Liver (tissue), 8 donors: ENCODE measurements at regions not wholly inside any gene's neighbourhood (a gene's known extent, or its start where the extent isn't known, plus 50 kb on each side); places are given as distances from the start of the nearest gene placed in this dataset.

Experiments used
- DNase-seq: peaks from one replicate; pipeline ENCODE4 v3.0.0-alpha.2; 2017; ENCODE audit warnings: low spot score
- H3K27ac ChIP-seq, 2 donors: one replicate each; pipeline ENCODE4 v1.7.0; 2013; ENCODE audit warnings: inconsistent platforms in 2 of 2, low read length in 2 of 2, control low read depth in 1 of 2, low read depth in 1 of 2, mild to moderate bottlenecking in 1 of 2
- H3K27me3 ChIP-seq, 4 donors: one replicate each; pipeline versions ENCODE4 v1.6.1 to v1.7.0; 2013; ENCODE audit warnings: low read length in 3 of 4, inconsistent platforms in 1 of 4, mild to moderate bottlenecking in 1 of 4, moderate library complexity in 1 of 4; ENCODE audit not compliant: control insufficient read depth in 4 of 4, insufficient read depth in 4 of 4
- H3K36me3 ChIP-seq, 4 donors: one replicate each; pipeline versions ENCODE4 v1.6.1 to v1.7.0; 2013; ENCODE audit warnings: low read length in 3 of 4, mild to moderate bottlenecking in 3 of 4, low read depth in 1 of 4, moderate library complexity in 1 of 4; ENCODE audit not compliant: control insufficient read depth in 4 of 4, insufficient read depth in 3 of 4
- H3K4me1 ChIP-seq, 4 donors: one replicate each; pipeline versions ENCODE4 v1.6.1 to v1.7.0; 2013; ENCODE audit warnings: low read length in 3 of 4, mild to moderate bottlenecking in 3 of 4, moderate library complexity in 1 of 4; ENCODE audit not compliant: control insufficient read depth in 4 of 4, insufficient read depth in 4 of 4
- H3K4me3 ChIP-seq, 3 donors: one replicate each; pipeline versions ENCODE4 v1.6.1 to v1.7.0; 2013; ENCODE audit warnings: low read length in 3 of 3, control low read depth in 1 of 3, low read depth in 1 of 3, mild to moderate bottlenecking in 1 of 3
- H3K9ac ChIP-seq, 2 donors: one replicate each; pipeline ENCODE4 v1.7.0; 2013; ENCODE audit warnings: low read length in 2 of 2, mild to moderate bottlenecking in 2 of 2, moderate library complexity in 2 of 2, control low read depth in 1 of 2, low read depth in 1 of 2
- H3K9me3 ChIP-seq, 4 donors: one replicate each; pipeline versions ENCODE4 v1.6.1 to v1.7.0; 2013; ENCODE audit warnings: low read length in 3 of 4; ENCODE audit not compliant: control insufficient read depth in 4 of 4
- ATF3 ChIP-seq: IDR thresholded peaks from 2 replicates; pipeline ENCODE4 v1.6.1; 2016; ENCODE audit warnings: antibody characterized with exemption
- CTCF ChIP-seq: fragments of 150-350 bp; IDR thresholded peaks from 2 replicates; pipeline ENCODE4 v1.5.1; 2017; ENCODE audit warnings: improper control_type of control experiment, low read depth, low read length; ENCODE audit not compliant: missing input control
- EGR1 ChIP-seq, 2 donors: IDR thresholded peaks; 2 replicates each; pipeline ENCODE4 v1.6.1; 2016 to 2018; ENCODE audit warnings: antibody characterized with exemption in 2 of 2, low read depth in 2 of 2
- FOXA1 ChIP-seq: IDR thresholded peaks from 2 replicates; pipeline ENCODE4 v1.6.1; 2016; ENCODE audit warnings: antibody characterized with exemption
- FOXA2 ChIP-seq: IDR thresholded peaks from 2 replicates; pipeline ENCODE4 v1.6.1; 2016; ENCODE audit warnings: antibody characterized with exemption
- GABPA ChIP-seq, 2 donors: IDR thresholded peaks in 1 of 2; conservative IDR thresholded peaks in 1 of 2; 2 replicates each; pipeline ENCODE4 v1.6.1; 2016; ENCODE audit warnings: antibody characterized with exemption in 2 of 2, mild to moderate bottlenecking in 1 of 2, moderate library complexity in 1 of 2
- HNF4A ChIP-seq, 2 donors: conservative IDR thresholded peaks; 2 replicates each; pipeline ENCODE4 v1.6.1; 2016; ENCODE audit warnings: antibody characterized with exemption in 2 of 2, mild to moderate bottlenecking in 2 of 2
- HNF4G ChIP-seq: IDR thresholded peaks from 2 replicates; pipeline ENCODE4 v1.6.1; 2016; ENCODE audit warnings: antibody characterized with exemption
- JUND ChIP-seq, 2 donors: IDR thresholded peaks; 2 replicates each; pipeline ENCODE4 v1.6.1; 2016; ENCODE audit warnings: antibody characterized with exemption in 2 of 2
- MAX ChIP-seq: IDR thresholded peaks from 2 replicates; pipeline ENCODE4 v1.6.1; 2016; ENCODE audit warnings: antibody characterized with exemption
- NR2F2 ChIP-seq: IDR thresholded peaks from 2 replicates; pipeline ENCODE4 v1.6.1; 2016; ENCODE audit warnings: antibody characterized with exemption
- RAD21 ChIP-seq, 2 donors: IDR thresholded peaks; 2 replicates each; pipeline ENCODE4 v1.6.1; 2016; ENCODE audit warnings: antibody characterized with exemption in 2 of 2, mild to moderate bottlenecking in 2 of 2
- REST ChIP-seq: IDR thresholded peaks from 2 replicates; pipeline ENCODE4 v1.6.1; 2016; ENCODE audit warnings: antibody characterized with exemption, mild to moderate bottlenecking
- RXRA ChIP-seq, 2 donors: IDR thresholded peaks; 2 replicates each; pipeline ENCODE4 v1.6.1; 2017 to 2018; ENCODE audit warnings: antibody characterized with exemption in 2 of 2, mild to moderate bottlenecking in 1 of 2
- SP1 ChIP-seq: IDR thresholded peaks from 2 replicates; pipeline ENCODE4 v1.6.1; 2018; ENCODE audit warnings: antibody characterized with exemption, mild to moderate bottlenecking
- TAF1 ChIP-seq: conservative IDR thresholded peaks from 2 replicates; pipeline ENCODE4 v1.6.1; 2016; ENCODE audit warnings: antibody characterized with exemption, mild to moderate bottlenecking
- YY1 ChIP-seq: IDR thresholded peaks from 2 replicates; pipeline ENCODE4 v1.6.1; 2016; ENCODE audit warnings: antibody characterized with exemption, mild to moderate bottlenecking
- WGBS: extraction: QIAGEN DNeasy Blood & Tissue Kit; methylation state at CpG from one replicate; pipeline ENCODE4 v1.1.7; 2013; 5-methylcytosine and 5-hydroxymethylcytosine counted together
- donor health status: healthy.
- donor health status: healthy.
- donor health status: healthy.
- donor health status: healthy.
- donor health status: healthy.

- H3K27me3 ChIP-seq: no peaks in the 10 kb centered on the region
- 66% methylated on average over 3 of the region's 3 CpGs for WGBS
- no peak overlapping the region for H3K27ac ChIP-seq
- H3K36me3 ChIP-seq: no peaks in the 10 kb centered on the region
- TF ChIP-seq JUND (IDR thresholded peaks at IDR 0.05): no peak
- TF ChIP-seq GABPA (IDR thresholded peaks at IDR 0.05 in 1 of 2, conservative IDR thresholded peaks at IDR 0.05 in 1 of 2): no peak
- TF ChIP-seq MAX: no peak
- TF ChIP-seq YY1: no peak
- TF ChIP-seq SP1: no peak
- TF ChIP-seq FOXA2: no peak
- TF ChIP-seq HNF4A (conservative IDR thresholded peaks at IDR 0.05): no peak
- TF ChIP-seq EGR1 (IDR thresholded peaks at IDR 0.05; ENCODE audit: low read depth in 2 of 2): no peak
- no peak for TF ChIP-seq CTCF
- no peak for TF ChIP-seq FOXA1
- no peak for TF ChIP-seq RAD21 (IDR thresholded peaks at IDR 0.05)
- TF ChIP-seq RXRA (IDR thresholded peaks at IDR 0.05): no peak
- no peak for TF ChIP-seq HNF4G
- TF ChIP-seq ATF3: no peak
- no peak for TF ChIP-seq TAF1
- no peaks in the 10 kb centered on the region for H3K9me3 ChIP-seq
- no peak overlapping the region for H3K4me3 ChIP-seq
- no peak for DNase-seq
- no peaks in the 10 kb centered on the region for H3K4me1 ChIP-seq
- no peak overlapping the region for H3K9ac ChIP-seq
These were observed 354.7 kb downstream of the MCTP2 start for GRCh38 chr15:94586099-94586498.

GRCh38 chr15:94587113-94587512 is 355.8 kb downstream of the MCTP2 start:
- no peaks in the 10 kb centered on the region for H3K9me3 ChIP-seq
- H3K27ac ChIP-seq: no peak overlapping the region
- no peak for DNase-seq
- H3K27me3 ChIP-seq: no peaks in the 10 kb centered on the region
- no peak overlapping the region for H3K9ac ChIP-seq
- no peak overlapping the region for H3K4me3 ChIP-seq
- TF ChIP-seq HNF4G: no peak
- no peak for TF ChIP-seq NR2F2
- no peak for TF ChIP-seq JUND (IDR thresholded peaks at IDR 0.05)
- no peak for TF ChIP-seq FOXA1
- TF ChIP-seq MAX: no peak
- no peak for TF ChIP-seq CTCF
- no peak for TF ChIP-seq RAD21 (IDR thresholded peaks at IDR 0.05)
- no peak for TF ChIP-seq ATF3
- no peak for TF ChIP-seq YY1
- TF ChIP-seq FOXA2: no peak
- no peak for TF ChIP-seq GABPA (IDR thresholded peaks at IDR 0.05 in 1 of 2, conservative IDR thresholded peaks at IDR 0.05 in 1 of 2)
- no peak for TF ChIP-seq TAF1
- TF ChIP-seq SP1: no peak
- no peak for TF ChIP-seq REST
- 69% methylated on average over 2 of the region's 2 CpGs for WGBS
- no peaks in the 10 kb centered on the region for H3K36me3 ChIP-seq
- H3K4me1 ChIP-seq: no peaks in the 10 kb centered on the region
